ENCODE measurements at regions not wholly inside any gene's neighbourhood (a gene's known extent, or its start where the extent isn't known, plus 50 kb on each side); places are given as distances from the start of the nearest gene placed in this dataset.

GRCh38 chr12:111283966-111284365 lies 84.9 kb downstream of the PHETA1 start:
- intact Hi-C loops (cut with micrococcal nuclease; ENCODE audit: unreplicated experiment), result no loop called here
- Histone ChIP-seq H3K4me3 (ENCODE audit: low read depth, low read length) (no peak overlapping the region), H3K9me3 (no peaks in the 10 kb centered on the region), H3K36me3 (ENCODE audit: control insufficient read depth, insufficient read depth, low read length) (no peaks in the 10 kb centered on the region), H3K27me3 (replicated peaks; ENCODE audit: control insufficient read depth, insufficient read depth, low read length) (no peaks in the 10 kb centered on the region), H3K4me1 (no peaks in the 10 kb centered on the region)
- ChIA-PET CTCF (no interaction called here), POLR2A (no interaction called here)
- Mint-ChIP-seq H3K4me1 (ENCODE audit: low read depth, unreplicated experiment) (no peaks in the 10 kb centered on the region), H3K27ac (ENCODE audit: unreplicated experiment) (no peak overlapping the region), H3K9me3 (ENCODE audit: unreplicated experiment) (peaks cover 18% of the 10 kb centered on the region), H3K27me3 (ENCODE audit: insufficient read depth, unreplicated experiment) (peaks cover 14% of the 10 kb centered on the region), H3K4me3 (ENCODE audit: unreplicated experiment) (no peak overlapping the region), H3K36me3 (ENCODE audit: insufficient read depth, unreplicated experiment) (no peaks in the 10 kb centered on the region)
- no TSS peak for BruUV-seq (replicated peaks)
- no peak for TF ChIP-seq CTCF (IDR thresholded peaks at IDR 0.05; ENCODE audit: insufficient read depth in 1 of 2, low read depth in 1 of 2, low read length in 1 of 2, severe bottlenecking in 1 of 2, unreplicated experiment in 1 of 2)
- no peak for DNase-seq

- DNase-seq, result no peak
- no TSS peak for BruUV-seq (replicated peaks)
- no peaks in the 10 kb centered on the region for H3K9me3 ChIP-seq
- H3K4me1 Mint-ChIP-seq (ENCODE audit: low read depth, unreplicated experiment), result no peaks in the 10 kb centered on the region
- H3K27me3 ChIP-seq (replicated peaks; ENCODE audit: control insufficient read depth, insufficient read depth, low read length), result no peaks in the 10 kb centered on the region
- H3K4me3 ChIP-seq (ENCODE audit: low read depth, low read length), result no peak overlapping the region
- POLR2A ChIA-PET, result no interaction called here
- H3K9me3 Mint-ChIP-seq (ENCODE audit: unreplicated experiment), result peaks cover 18% of the 10 kb centered on the region
- TF ChIP-seq CTCF (IDR thresholded peaks at IDR 0.05; ENCODE audit: insufficient read depth in 1 of 2, low read depth in 1 of 2, low read length in 1 of 2, severe bottlenecking in 1 of 2, unreplicated experiment in 1 of 2), result no peak
- H3K27me3 Mint-ChIP-seq (ENCODE audit: insufficient read depth, unreplicated experiment), result peaks cover 14% of the 10 kb centered on the region
- no peaks in the 10 kb centered on the region for H3K36me3 Mint-ChIP-seq (ENCODE audit: insufficient read depth, unreplicated experiment)
- no peak overlapping the region for H3K4me3 Mint-ChIP-seq (ENCODE audit: unreplicated experiment)
- intact Hi-C loops (cut with micrococcal nuclease; ENCODE audit: unreplicated experiment), result no loop called here
- H3K27ac Mint-ChIP-seq (ENCODE audit: unreplicated experiment), result no peak overlapping the region
- H3K4me1 ChIP-seq, result no peaks in the 10 kb centered on the region
- CTCF ChIA-PET, result no interaction called here
- no peaks in the 10 kb centered on the region for H3K36me3 ChIP-seq (ENCODE audit: control insufficient read depth, insufficient read depth, low read length)
Observed at GRCh38 chr12:111283521-111283920, 85.4 kb downstream of the PHETA1 start.

- Histone ChIP-seq H3K4me3 (ENCODE audit: low read depth, low read length) (no peak overlapping the region), H3K9me3 (no peaks in the 10 kb centered on the region), H3K36me3 (ENCODE audit: control insufficient read depth, insufficient read depth, low read length) (no peaks in the 10 kb centered on the region), H3K27me3 (replicated peaks; ENCODE audit: control insufficient read depth, insufficient read depth, low read length) (no peaks in the 10 kb centered on the region), H3K4me1 (no peaks in the 10 kb centered on the region)
- no peak overlapping the region for H3K4me3 Mint-ChIP-seq (ENCODE audit: unreplicated experiment)
- intact Hi-C loops (cut with micrococcal nuclease; ENCODE audit: unreplicated experiment), result no loop called here
- no peaks in the 10 kb centered on the region for H3K36me3 Mint-ChIP-seq (ENCODE audit: insufficient read depth, unreplicated experiment)
- peaks cover 11% of the 10 kb centered on the region for H3K27me3 Mint-ChIP-seq (ENCODE audit: insufficient read depth, unreplicated experiment)
- ChIA-PET POLR2A (no interaction called here), CTCF (interaction anchor here (0.9 kb wide), 1 partner anchor 21 kb away, joined by 3 read pairs; no protein-coding TSS in a partner anchor)
- H3K27ac Mint-ChIP-seq (ENCODE audit: unreplicated experiment), result no peak overlapping the region
- TF ChIP-seq CTCF (IDR thresholded peaks at IDR 0.05; ENCODE audit: insufficient read depth in 1 of 2, low read depth in 1 of 2, low read length in 1 of 2, severe bottlenecking in 1 of 2, unreplicated experiment in 1 of 2), result no peak
- BruUV-seq (replicated peaks), result no TSS peak
- no peak for DNase-seq
- H3K4me1 Mint-ChIP-seq (ENCODE audit: low read depth, unreplicated experiment), result no peaks in the 10 kb centered on the region
- peaks cover 18% of the 10 kb centered on the region for H3K9me3 Mint-ChIP-seq (ENCODE audit: unreplicated experiment)
Observed at GRCh38 chr12:111277570-111277969, 91.3 kb downstream of the PHETA1 start.

Measured in Caco-2 (cell line).